Activated CD4-positive, CD25-positive, alpha-beta regulatory T cell treated with anti-CD3 and anti-CD28 coated beads, Interleukin-2, amount 50 U/mL, for 72 hours (primary cell): ENCODE measurements at regions not wholly inside any gene's neighbourhood (a gene's known extent, or its start where the extent isn't known, plus 50 kb on each side); places are given as distances from the start of the nearest gene placed in this dataset.
"Not testable (repeated sequence)": the region's sequence is repeated elsewhere in the genome, so short reads cannot be mapped to it uniquely, and the experiment has no call there.

ENCODE experiments used
- DNase-seq: peaks from one replicate; pipeline ENCODE4 v3.0.0; 2021

GRCh38 chr3:193805448-193805847 lies 212.4 kb downstream of the OPA1 start:
- no peak for DNase-seq

DNA sequence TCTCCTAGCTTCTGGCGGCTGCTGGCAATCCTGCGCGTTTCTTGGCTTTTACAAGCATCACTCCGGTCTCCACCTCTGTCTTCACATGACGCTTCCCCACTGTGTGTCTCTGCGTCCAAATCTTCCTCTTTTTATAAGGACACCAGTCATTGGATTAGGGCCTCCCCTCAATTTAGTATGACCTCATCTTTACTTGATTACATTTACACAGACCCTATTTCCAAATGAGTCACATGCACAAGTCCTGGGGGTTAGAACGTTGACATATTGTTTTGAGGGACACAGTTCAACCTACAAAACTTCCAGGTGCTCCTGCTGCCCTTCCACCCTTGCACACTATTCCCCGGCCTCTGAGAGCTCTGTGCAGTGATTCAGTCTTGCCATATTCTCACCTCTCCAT lies 215.3 kb downstream of the OPA1 start:
- no peak for DNase-seq

GRCh38 chr3:193809106-193809505 lies 216.1 kb downstream of the OPA1 start:
- DNase-seq: no peak

GRCh38 chr3:193812078-193812725 lies 219.2 kb downstream of the OPA1 start:
- DNase-seq: no peak

DNA sequence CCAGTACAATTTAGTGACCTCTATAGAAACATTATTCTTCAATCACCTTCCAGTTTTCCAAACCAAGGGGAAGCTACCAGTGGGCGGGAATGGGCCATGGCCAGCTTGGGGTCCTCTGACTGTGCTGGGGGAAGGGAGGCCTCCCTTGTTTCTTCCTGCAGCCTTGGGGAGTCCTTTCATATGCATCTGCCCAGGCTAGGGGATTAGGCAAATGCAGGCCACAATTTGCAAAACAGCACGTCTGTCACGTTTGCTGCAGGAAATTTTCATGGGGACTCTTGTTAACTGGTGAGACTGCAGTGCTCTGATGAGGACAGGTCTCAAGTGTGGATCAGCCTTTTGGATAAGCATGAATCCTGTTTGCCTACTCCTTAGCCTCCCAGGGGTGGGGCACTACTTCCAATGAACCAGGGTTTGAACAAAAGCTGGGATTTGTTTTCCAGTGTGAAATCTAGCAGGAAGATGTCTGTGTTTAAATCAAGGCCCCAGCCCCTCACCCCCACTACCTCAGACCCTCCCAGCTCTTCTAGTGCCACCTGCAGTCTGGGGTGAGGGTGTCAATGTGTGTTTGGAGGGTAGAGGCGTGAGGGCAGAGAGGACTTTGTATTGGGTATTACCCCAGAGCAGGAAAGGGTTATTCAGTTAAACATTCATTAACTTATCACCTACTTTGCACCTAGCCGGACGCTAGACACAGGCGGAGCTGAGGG lies 219.9 kb downstream of the OPA1 start:
- DNase-seq: no peak

DNA sequence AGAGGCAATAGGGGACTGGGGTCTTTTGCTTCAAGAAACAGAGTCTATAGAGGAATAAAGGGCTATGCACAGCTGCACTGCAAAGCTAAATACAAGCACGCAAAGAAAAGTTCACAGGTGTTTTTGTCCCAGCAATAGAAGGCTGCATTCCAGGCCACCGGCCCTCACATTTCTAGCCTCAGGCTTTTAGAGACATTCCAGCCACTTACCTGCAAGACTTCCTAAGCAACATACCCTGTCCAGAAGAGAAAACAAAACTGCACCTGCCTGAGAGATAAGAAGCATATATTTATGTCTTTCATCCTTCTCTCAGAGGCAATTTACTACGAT lies 220.5 kb downstream of the OPA1 start:
- no peak for DNase-seq

- DNase-seq: no peak
Measured at GRCh38 chr3:193814166-193814892, 221.3 kb downstream of the OPA1 start.

DNA sequence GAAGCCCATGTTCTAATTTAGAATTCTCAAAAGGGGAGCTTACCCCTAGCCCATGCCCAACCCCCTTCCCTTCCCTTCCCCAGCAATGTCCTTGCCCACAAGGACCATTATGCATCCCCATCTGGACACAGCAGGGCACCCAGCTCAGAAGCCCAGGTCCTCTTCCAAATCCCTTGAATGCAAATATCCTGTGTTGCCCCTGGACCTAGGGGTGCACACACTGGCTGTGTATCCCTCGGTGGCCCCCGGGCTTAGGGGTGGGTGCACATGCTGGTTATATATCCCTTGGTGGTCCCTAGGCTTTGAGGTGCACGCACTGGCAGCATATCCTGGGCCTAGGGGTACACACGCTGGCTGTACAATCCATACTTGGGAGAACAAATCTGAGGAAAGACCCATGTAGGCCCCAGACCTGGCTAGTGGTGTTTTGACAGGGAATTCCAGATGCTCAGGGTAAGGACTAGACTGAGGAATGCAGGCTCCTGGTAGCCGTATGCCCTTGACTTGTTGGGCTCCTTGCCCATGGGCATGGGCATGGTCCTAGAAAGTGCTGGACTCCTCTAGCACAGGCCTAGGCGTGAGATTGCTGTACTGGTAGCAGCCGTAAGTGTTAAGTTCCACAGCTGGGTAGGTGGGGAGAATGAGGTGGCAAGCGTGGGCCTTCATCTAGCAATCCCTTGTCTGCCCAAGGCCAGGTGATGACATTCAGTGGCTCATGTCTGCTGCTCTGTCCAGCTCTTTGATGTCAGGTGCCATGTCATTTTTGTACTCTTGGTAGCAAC lies 222.4 kb downstream of the OPA1 start:
- no peak for DNase-seq

DNA sequence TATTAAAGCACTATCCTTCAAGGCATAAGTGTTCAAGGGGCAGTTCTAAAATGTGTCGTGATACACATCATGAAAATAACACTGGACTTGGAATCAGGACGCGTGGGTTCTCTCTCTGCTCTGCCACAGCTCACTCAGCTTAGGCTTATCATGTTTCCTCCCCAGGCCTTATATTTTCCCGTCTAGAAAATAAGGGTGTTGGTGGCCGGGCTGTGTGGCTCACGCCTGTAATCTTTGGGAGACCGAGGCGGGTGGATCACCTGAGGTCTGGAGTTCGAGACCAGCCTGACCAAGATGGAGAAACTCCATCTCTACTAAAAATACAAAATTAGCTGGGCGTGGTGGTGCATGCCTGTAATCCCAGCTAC lies 223.0 kb downstream of the OPA1 start:
- DNase-seq: no peak

DNA sequence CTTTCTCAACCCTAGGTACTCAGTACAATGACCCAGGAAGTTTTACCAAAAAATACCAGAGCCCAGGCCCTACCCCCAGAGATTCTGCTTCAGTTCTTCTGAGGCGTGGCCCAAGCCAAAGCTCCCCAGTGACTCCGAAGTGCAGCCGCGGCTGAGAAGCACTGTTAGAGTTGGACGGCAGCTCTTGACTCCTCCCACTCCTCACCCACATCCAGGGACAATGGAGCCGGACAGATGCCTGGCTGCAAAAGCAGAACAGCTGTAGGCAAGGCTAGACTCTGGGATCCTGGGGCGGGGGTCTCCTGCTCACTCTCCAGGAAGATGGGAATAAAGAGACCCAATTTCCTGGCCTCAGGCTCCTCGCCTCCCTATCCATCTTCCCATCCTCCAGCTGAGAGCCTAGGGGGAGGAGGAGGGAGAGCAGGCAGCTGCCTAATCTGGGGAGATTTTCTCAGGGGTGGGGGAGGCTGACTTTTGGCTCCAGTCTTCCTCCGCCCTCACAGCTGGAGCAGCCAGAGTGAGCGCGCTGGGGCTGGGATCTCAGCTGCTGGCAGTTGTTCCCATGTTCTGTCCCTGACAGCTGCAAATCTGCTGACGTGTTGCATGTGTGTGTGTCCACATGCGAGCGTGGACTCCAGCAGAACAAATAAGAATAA lies 223.8 kb downstream of the OPA1 start:
- no peak for DNase-seq

GRCh38 chr3:193819117-193820010 lies 226.4 kb downstream of the OPA1 start:
- no peak for DNase-seq

GRCh38 chr3:193821151-193821668 lies 228.2 kb downstream of the OPA1 start:
- DNase-seq: no peak

DNA sequence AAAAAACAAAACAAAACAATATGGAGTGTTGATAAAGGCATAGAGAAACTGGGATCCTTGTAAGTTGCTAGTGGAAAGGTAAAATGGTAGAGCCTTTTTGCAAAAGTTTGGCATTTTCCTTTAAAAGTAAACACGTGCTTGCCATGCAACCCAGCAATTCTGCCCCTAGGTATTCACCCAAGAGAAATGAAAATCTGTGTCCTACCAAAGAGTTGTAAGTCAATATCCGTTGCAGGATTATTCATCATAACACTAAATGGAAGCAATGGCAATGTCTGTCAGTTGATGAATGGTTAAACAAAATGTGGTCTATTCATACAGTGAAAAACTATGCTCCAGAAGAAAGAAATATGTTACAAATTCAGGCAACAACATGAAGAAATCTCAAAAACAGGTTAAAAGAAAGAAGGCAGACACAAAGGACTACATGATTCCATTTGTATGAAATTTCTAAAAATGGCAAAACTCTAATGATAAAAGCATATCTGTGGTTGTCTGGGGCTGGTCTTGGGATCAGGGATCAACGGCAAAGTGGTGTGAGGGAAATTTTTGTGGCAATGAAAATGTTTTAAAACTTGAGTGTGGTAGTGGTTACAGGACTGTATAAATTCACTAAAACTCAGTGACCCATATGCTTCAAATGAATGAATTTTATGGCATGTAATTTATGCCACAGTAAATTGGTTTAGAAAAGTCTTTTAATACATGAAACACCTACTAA lies 229.6 kb downstream of the OPA1 start:
- no peak for DNase-seq

- DNase-seq: not testable (repeated sequence)
Measured at GRCh38 chr3:193823213-193823605, 230.2 kb downstream of the OPA1 start.

DNA sequence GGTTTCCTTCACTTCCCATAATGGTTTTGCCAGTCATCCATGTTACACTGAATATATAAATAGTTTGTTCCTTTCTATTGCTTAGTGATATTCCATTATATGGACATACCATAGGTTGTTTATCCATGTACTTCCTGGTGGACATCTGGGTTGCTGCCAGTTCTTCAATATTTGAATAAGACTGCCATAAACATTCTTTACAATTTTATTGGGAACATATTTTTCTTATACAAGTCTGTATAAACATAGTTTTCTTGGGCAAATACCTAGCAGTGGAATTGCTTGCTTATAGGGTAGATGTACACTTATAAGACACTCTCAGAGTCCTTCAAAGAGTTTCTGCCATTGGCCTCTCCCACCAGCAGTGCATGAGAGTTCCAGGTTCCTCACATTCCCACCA lies 231.4 kb downstream of the OPA1 start:
- no peak for DNase-seq

- no peak for DNase-seq
Measured at GRCh38 chr3:193825617-193826016, 232.6 kb downstream of the OPA1 start.

DNA sequence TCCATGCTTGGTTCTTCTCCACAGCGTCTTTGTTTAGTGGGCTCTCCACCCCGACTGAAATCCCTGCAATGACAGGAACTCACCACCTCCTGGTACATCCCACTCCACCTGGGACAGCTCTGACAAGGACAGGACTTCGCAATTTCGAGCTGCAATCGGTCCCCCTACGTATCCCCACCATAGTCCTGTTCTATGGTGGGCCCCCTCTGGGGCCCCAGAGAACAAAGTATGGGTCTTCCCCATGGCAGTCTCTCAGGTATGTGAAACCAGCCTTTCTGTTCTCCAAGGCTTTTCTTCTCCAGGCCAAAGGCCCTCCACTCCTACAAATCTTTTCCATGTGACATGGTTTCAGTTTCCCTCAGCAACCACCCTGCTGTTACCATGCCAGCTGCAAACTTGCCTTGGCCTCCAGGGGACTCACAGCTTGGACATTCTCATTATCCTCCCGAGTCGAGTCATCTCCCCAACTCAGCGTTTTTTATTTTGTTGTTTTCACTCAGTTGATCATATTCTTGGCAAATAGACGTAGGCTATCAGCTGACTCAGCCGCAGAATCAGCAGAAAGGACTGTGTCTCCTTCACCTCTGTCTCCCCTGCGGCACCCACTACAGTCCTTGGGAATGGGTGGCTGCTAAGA lies 233.3 kb downstream of the OPA1 start:
- no peak for DNase-seq

GRCh38 chr3:193827040-193827669 lies 234.1 kb downstream of the OPA1 start:
- no peak for DNase-seq

GRCh38 chr3:193827871-193828270 lies 234.9 kb downstream of the OPA1 start:
- DNase-seq: no peak

DNA sequence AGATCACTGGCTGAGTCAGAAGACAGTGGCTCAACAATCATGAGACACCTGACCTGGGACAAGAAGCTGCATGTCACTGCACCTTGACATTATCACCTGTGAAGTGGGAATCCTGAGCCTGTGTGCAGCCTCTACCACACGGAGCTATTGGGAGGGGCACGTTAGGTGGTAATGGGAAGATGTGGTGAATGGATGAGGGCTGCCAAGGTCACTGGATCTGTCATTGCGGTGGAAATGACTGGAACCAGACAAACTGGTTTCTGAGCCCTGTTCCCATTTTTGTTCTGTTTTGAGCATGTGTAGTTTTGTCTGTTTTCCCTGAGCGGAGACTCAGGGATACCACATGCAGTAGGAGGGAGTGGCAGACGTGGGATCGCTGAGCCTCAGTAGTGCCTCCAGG lies 235.5 kb downstream of the OPA1 start:
- DNase-seq: no peak
